Suppressor macrophage treated with lipopolysaccharide for 4 hours (primary cell): ENCODE measurements at regions not wholly inside any gene's neighbourhood (a gene's known extent, or its start where the extent isn't known, plus 50 kb on each side); places are given as distances from the start of the nearest gene placed in this dataset.

Source experiments
- DNase-seq: peaks from one replicate; pipeline ENCODE4 v3.0.0-alpha.2; 2020

GRCh38 chr13:66069570-66069969, 1160.6 kb downstream of the PCDH9 start:
- no peak for DNase-seq

- DNase-seq = no peak
Observed at GRCh38 chr13:66068683-66069082, 1161.5 kb downstream of the PCDH9 start.

- no peak for DNase-seq
Observed at GRCh38 chr13:66048888-66049287, 1181.2 kb downstream of the PCDH9 start.

GRCh38 chr13:66040506-66040905, 1189.6 kb downstream of the PCDH9 start:
- DNase-seq = no peak

GRCh38 chr13:66037096-66037495, 1193.0 kb downstream of the PCDH9 start:
- no peak for DNase-seq

GRCh38 chr13:66036636-66037035, 1193.5 kb downstream of the PCDH9 start:
- DNase-seq = no peak

- DNase-seq = no peak
Observed at GRCh38 chr13:66036024-66036614, 1194.0 kb downstream of the PCDH9 start.

GRCh38 chr13:66033924-66034323, 1196.2 kb downstream of the PCDH9 start:
- no peak for DNase-seq

GRCh38 chr13:66021846-66022245, 1208.3 kb downstream of the PCDH9 start:
- DNase-seq = no peak

GRCh38 chr13:66014771-66015170, 1215.4 kb downstream of the PCDH9 start:
- no peak for DNase-seq

- no peak for DNase-seq
Observed at GRCh38 chr13:66009241-66009640, 1220.9 kb downstream of the PCDH9 start.

- DNase-seq = no peak
Observed at GRCh38 chr13:66003558-66003957, 1226.6 kb downstream of the PCDH9 start.

GRCh38 chr13:66001140-66001539, 1229.0 kb downstream of the PCDH9 start:
- DNase-seq = no peak

GRCh38 chr13:65999411-65999810, 1230.7 kb downstream of the PCDH9 start:
- no peak for DNase-seq

GRCh38 chr13:65990684-65991083, 1239.5 kb downstream of the PCDH9 start:
- DNase-seq = no peak

- DNase-seq = no peak
Observed at GRCh38 chr13:65985612-65986011, 1244.5 kb downstream of the PCDH9 start.

GRCh38 chr13:65977525-65977924, 1252.6 kb downstream of the PCDH9 start:
- DNase-seq = no peak

- no peak for DNase-seq
Observed at GRCh38 chr13:65971541-65971940, 1258.6 kb downstream of the PCDH9 start.

- no peak for DNase-seq
Observed at GRCh38 chr13:65966991-65967451, 1263.1 kb downstream of the PCDH9 start.

- DNase-seq = no peak
Observed at GRCh38 chr13:65965501-65965900, 1264.6 kb downstream of the PCDH9 start.

GRCh38 chr13:65964672-65965071, 1265.5 kb downstream of the PCDH9 start:
- DNase-seq = no peak

GRCh38 chr13:65959305-65959704, 1270.8 kb downstream of the PCDH9 start:
- DNase-seq = no peak

- no peak for DNase-seq
Observed at GRCh38 chr13:65946387-65946786, 1283.7 kb downstream of the PCDH9 start.

GRCh38 chr13:65943708-65944107, 1286.4 kb downstream of the PCDH9 start:
- no peak for DNase-seq

GRCh38 chr13:65943024-65943423, 1287.1 kb downstream of the PCDH9 start:
- DNase-seq = no peak
